IMR-90 (cell line): ENCODE measurements at regions not wholly inside any gene's neighbourhood (a gene's known extent, or its start where the extent isn't known, plus 50 kb on each side); places are given as distances from the start of the nearest gene placed in this dataset.

ENCODE experiments used
- CEBPB ChIP-seq: IDR thresholded peaks from 2 replicates; pipeline ENCODE4 v1.6.1; 2012; ENCODE audit warnings: low read depth, low read length, improper control_type of control experiment
- MXI1 ChIP-seq: IDR thresholded peaks from 2 replicates; pipeline ENCODE4 v1.6.1; 2012; ENCODE audit warnings: low read depth, mild to moderate bottlenecking, low read length, moderate library complexity, borderline replicate concordance
- NFE2L2 ChIP-seq: fragments of 150-350 bp; IDR thresholded peaks from 2 replicates; pipeline ENCODE4 v1.6.1; 2016; ENCODE audit warnings: low read depth, mild to moderate bottlenecking, low read length
- POLR2A ChIP-seq: IDR thresholded peaks from 2 replicates; pipeline ENCODE4 v1.6.1; 2012; ENCODE audit warnings: mild to moderate bottlenecking, low read depth, low read length
- RAD21 ChIP-seq: IDR thresholded peaks from 2 replicates; pipeline ENCODE4 v1.6.1; 2012; ENCODE audit warnings: low read length, improper control_type of control experiment
- RCOR1 ChIP-seq: IDR thresholded peaks from 2 replicates; pipeline ENCODE4 v1.6.1; 2012; ENCODE audit warnings: mild to moderate bottlenecking, low read length, improper control_type of control experiment; ENCODE audit not compliant: insufficient replicate concordance
- SMC3 ChIP-seq: fragments of 150-350 bp; IDR thresholded peaks from 2 replicates; pipeline ENCODE4 v1.6.1; 2016; ENCODE audit warnings: low read depth, mild to moderate bottlenecking, antibody characterized with exemption, low read length, moderate library complexity
- USF2 ChIP-seq: fragments of 150-350 bp; IDR thresholded peaks from 2 replicates; pipeline ENCODE4 v1.6.1; 2017; ENCODE audit warnings: mild to moderate bottlenecking, antibody characterized with exemption, low read length, low read depth
- TF ChIP-seq, protein P1 (sequence below): conservative IDR thresholded peaks from 2 replicates; pipeline ENCODE4 v1.5.1; 2012; ENCODE audit warnings: mild to moderate bottlenecking, low read depth, low read length, improper control_type of control experiment

GRCh38 chr2:120973196-120973595 lies 237.5 kb downstream of the GLI2 start:
- TF ChIP-seq POLR2A (no peak), CEBPB (no peak), MXI1 (no peak), RAD21 (no peak), RCOR1 (no peak), SMC3 (no peak), USF2 (no peak), NFE2L2 (no peak)
- TF ChIP-seq, protein P1, sequence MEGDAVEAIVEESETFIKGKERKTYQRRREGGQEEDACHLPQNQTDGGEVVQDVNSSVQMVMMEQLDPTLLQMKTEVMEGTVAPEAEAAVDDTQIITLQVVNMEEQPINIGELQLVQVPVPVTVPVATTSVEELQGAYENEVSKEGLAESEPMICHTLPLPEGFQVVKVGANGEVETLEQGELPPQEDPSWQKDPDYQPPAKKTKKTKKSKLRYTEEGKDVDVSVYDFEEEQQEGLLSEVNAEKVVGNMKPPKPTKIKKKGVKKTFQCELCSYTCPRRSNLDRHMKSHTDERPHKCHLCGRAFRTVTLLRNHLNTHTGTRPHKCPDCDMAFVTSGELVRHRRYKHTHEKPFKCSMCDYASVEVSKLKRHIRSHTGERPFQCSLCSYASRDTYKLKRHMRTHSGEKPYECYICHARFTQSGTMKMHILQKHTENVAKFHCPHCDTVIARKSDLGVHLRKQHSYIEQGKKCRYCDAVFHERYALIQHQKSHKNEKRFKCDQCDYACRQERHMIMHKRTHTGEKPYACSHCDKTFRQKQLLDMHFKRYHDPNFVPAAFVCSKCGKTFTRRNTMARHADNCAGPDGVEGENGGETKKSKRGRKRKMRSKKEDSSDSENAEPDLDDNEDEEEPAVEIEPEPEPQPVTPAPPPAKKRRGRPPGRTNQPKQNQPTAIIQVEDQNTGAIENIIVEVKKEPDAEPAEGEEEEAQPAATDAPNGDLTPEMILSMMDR, result no peak
